ENCODE measurements at regions not wholly inside any gene's neighbourhood (a gene's known extent, or its start where the extent isn't known, plus 50 kb on each side); places are given as distances from the start of the nearest gene placed in this dataset.
"Not testable (repeated sequence)": the region's sequence is repeated elsewhere in the genome, so short reads cannot be mapped to it uniquely, and the experiment has no call there.

- H3K27me3 Mint-ChIP-seq, result peaks cover 13% of the 10 kb centered on the region in 2 donors
- no peak overlapping the region for H3K4me3 Mint-ChIP-seq
- DNase-seq (peak; percentile 13), ATAC-seq (replicated peaks) (peak; percentile 74 to 81)
- no peak overlapping the region for H3K27ac Mint-ChIP-seq
- peaks cover 57 to 76% of the 10 kb centered on the region in 2 donors for H3K4me1 Mint-ChIP-seq
- H3K36me3 Mint-ChIP-seq, result peaks cover 14 to 21% of the 10 kb centered on the region in 2 donors
- peaks cover 16 to 26% of the 10 kb centered on the region in 2 donors for H3K9me3 Mint-ChIP-seq
Observed at GRCh38 chr11:71383461-71383860, 64.7 kb downstream of the DHCR7 start.

- H3K9me3 Mint-ChIP-seq, result peaks cover 12 to 14% of the 10 kb centered on the region in 2 donors
- peak overlapping the region; percentile 5 for H3K27ac Mint-ChIP-seq
- DNase-seq (peak; percentile 20), ATAC-seq (replicated peaks) (peak; percentile 81 to 88)
- peak overlapping the region in 1 of 2 donors; percentile 51 for H3K4me3 Mint-ChIP-seq
- peaks cover 3 to 9% of the 10 kb centered on the region in 2 donors for H3K36me3 Mint-ChIP-seq
- peaks cover 42 to 75% of the 10 kb centered on the region in 2 donors for H3K4me1 Mint-ChIP-seq
- H3K27me3 Mint-ChIP-seq, result no peaks in the 10 kb centered on the region
Observed at GRCh38 chr11:71381781-71382505, 66.2 kb downstream of the DHCR7 start.

GRCh38 chr11:71379701-71380100 lies 68.5 kb downstream of the DHCR7 start:
- ATAC-seq (replicated peaks), result no peak
- DNase-seq, result no peak
- Mint-ChIP-seq H3K9me3 (peaks cover 12 to 19% of the 10 kb centered on the region in 2 donors), H3K36me3 (peaks cover 3 to 9% of the 10 kb centered on the region in 2 donors), H3K4me3 (no peak overlapping the region), H3K27ac (no peak overlapping the region), H3K4me1 (peaks cover 36 to 75% of the 10 kb centered on the region in 2 donors), H3K27me3 (no peaks in the 10 kb centered on the region)

GRCh38 chr11:71373791-71374454 lies 74.3 kb downstream of the DHCR7 start:
- Mint-ChIP-seq H3K36me3 (peaks cover 0 to under 1% of the 10 kb centered on the region in 2 donors), H3K27ac (no peak overlapping the region), H3K9me3 (peaks cover 0 to 6% of the 10 kb centered on the region in 2 donors), H3K4me1 (peaks cover 42 to 84% of the 10 kb centered on the region in 2 donors), H3K4me3 (peak overlapping the region in 1 of 2 donors; percentile 26), H3K27me3 (peaks cover 0 to 20% of the 10 kb centered on the region in 2 donors)
- DNase-seq (peak; percentile 12), ATAC-seq (replicated peaks) (peak; percentile 85 to 94)

GRCh38 chr11:71372693-71373657 lies 75.2 kb downstream of the DHCR7 start:
- ATAC-seq (replicated peaks) (peak; percentile 8 to 9), DNase-seq (no peak)
- no peaks in the 10 kb centered on the region for H3K36me3 Mint-ChIP-seq
- H3K27ac Mint-ChIP-seq, result no peak overlapping the region
- peaks cover 6 to 29% of the 10 kb centered on the region in 2 donors for H3K27me3 Mint-ChIP-seq
- no peak overlapping the region for H3K4me3 Mint-ChIP-seq
- H3K4me1 Mint-ChIP-seq, result peaks cover 43 to 83% of the 10 kb centered on the region in 2 donors
- H3K9me3 Mint-ChIP-seq, result peaks cover 0 to 4% of the 10 kb centered on the region in 2 donors

GRCh38 chr11:71371674-71372069 lies 76.5 kb downstream of the DHCR7 start:
- ATAC-seq (replicated peaks) (no peak), DNase-seq (no peak)
- no peak overlapping the region for H3K4me3 Mint-ChIP-seq
- peaks cover 0 to 3% of the 10 kb centered on the region in 2 donors for H3K9me3 Mint-ChIP-seq
- H3K27ac Mint-ChIP-seq, result no peak overlapping the region
- peaks cover 11 to 29% of the 10 kb centered on the region in 2 donors for H3K27me3 Mint-ChIP-seq
- no peaks in the 10 kb centered on the region for H3K36me3 Mint-ChIP-seq
- H3K4me1 Mint-ChIP-seq, result peaks cover 43 to 70% of the 10 kb centered on the region in 2 donors

- DNase-seq, result no peak
- Mint-ChIP-seq H3K27me3 (peaks cover 11 to 29% of the 10 kb centered on the region in 2 donors), H3K4me1 (peaks cover 41 to 64% of the 10 kb centered on the region in 2 donors), H3K36me3 (no peaks in the 10 kb centered on the region), H3K9me3 (peaks cover 0 to under 1% of the 10 kb centered on the region in 2 donors), H3K4me3 (no peak overlapping the region), H3K27ac (no peak overlapping the region)
- ATAC-seq (replicated peaks), result no peak
Observed at GRCh38 chr11:71370895-71371673, 77.1 kb downstream of the DHCR7 start.

- no peaks in the 10 kb centered on the region for H3K9me3 Mint-ChIP-seq
- no peak overlapping the region for H3K27ac Mint-ChIP-seq
- peaks cover 11 to 29% of the 10 kb centered on the region in 2 donors for H3K27me3 Mint-ChIP-seq
- no peaks in the 10 kb centered on the region for H3K36me3 Mint-ChIP-seq
- DNase-seq (no peak), ATAC-seq (replicated peaks) (no peak)
- peaks cover 38 to 57% of the 10 kb centered on the region in 2 donors for H3K4me1 Mint-ChIP-seq
- H3K4me3 Mint-ChIP-seq, result no peak overlapping the region
Observed at GRCh38 chr11:71370020-71370747, 78.0 kb downstream of the DHCR7 start.

- Mint-ChIP-seq H3K4me1 (peaks cover 37 to 50% of the 10 kb centered on the region in 2 donors), H3K36me3 (no peaks in the 10 kb centered on the region), H3K27ac (no peak overlapping the region)
Observed at GRCh38 chr11:71369411-71369810, 78.8 kb downstream of the DHCR7 start.

GRCh38 chr11:71368966-71369365 lies 79.2 kb downstream of the DHCR7 start:
- Mint-ChIP-seq H3K9me3 (no peaks in the 10 kb centered on the region), H3K27me3 (peaks cover 11 to 29% of the 10 kb centered on the region in 2 donors), H3K27ac (no peak overlapping the region), H3K4me3 (no peak overlapping the region), H3K36me3 (no peaks in the 10 kb centered on the region), H3K4me1 (peaks cover 33 to 45% of the 10 kb centered on the region in 2 donors)
- ATAC-seq (replicated peaks) (no peak), DNase-seq (no peak)

More at GRCh38 chr11:71369411-71369810, 78.8 kb downstream of the DHCR7 start:
- H3K27me3 Mint-ChIP-seq, result peaks cover 11 to 29% of the 10 kb centered on the region in 2 donors
- no peak for DNase-seq
- no peaks in the 10 kb centered on the region for H3K9me3 Mint-ChIP-seq
- no peak overlapping the region for H3K4me3 Mint-ChIP-seq
- ATAC-seq (replicated peaks), result no peak

GRCh38 chr11:71367756-71368155 lies 80.4 kb downstream of the DHCR7 start:
- Mint-ChIP-seq H3K27me3 (peaks cover 11 to 29% of the 10 kb centered on the region in 2 donors), H3K4me1 (peaks cover 22 to 33% of the 10 kb centered on the region in 2 donors), H3K4me3 (no peak overlapping the region), H3K9me3 (no peaks in the 10 kb centered on the region), H3K36me3 (no peaks in the 10 kb centered on the region), H3K27ac (no peak overlapping the region)
- ATAC-seq (replicated peaks) (no peak), DNase-seq (no peak)

GRCh38 chr11:71367276-71367675 lies 80.9 kb downstream of the DHCR7 start:
- not testable (repeated sequence) for H3K9me3 Mint-ChIP-seq; H3K4me3 Mint-ChIP-seq; H3K27ac Mint-ChIP-seq; H3K36me3 Mint-ChIP-seq; DNase-seq; ATAC-seq (replicated peaks)
- Mint-ChIP-seq H3K27me3 (peaks cover 11 to 29% of the 10 kb centered on the region in 2 donors), H3K4me1 (peaks cover 20 to 28% of the 10 kb centered on the region in 2 donors)

GRCh38 chr11:71366076-71366475 lies 82.1 kb downstream of the DHCR7 start:
- Mint-ChIP-seq H3K27me3 (peaks cover 11 to 25% of the 10 kb centered on the region in 2 donors), H3K27ac (no peak overlapping the region), H3K9me3 (no peaks in the 10 kb centered on the region), H3K4me3 (no peak overlapping the region), H3K36me3 (no peaks in the 10 kb centered on the region), H3K4me1 (peaks cover 9 to 16% of the 10 kb centered on the region in 2 donors)
- DNase-seq (no peak), ATAC-seq (replicated peaks) (no peak)
